HepG2 (cell line): ENCODE measurements at regions not wholly inside any gene's neighbourhood (a gene's known extent, or its start where the extent isn't known, plus 50 kb on each side); places are given as distances from the start of the nearest gene placed in this dataset.

Experiments used
- CCDC6 ChIP-seq: sonication (generic); formaldehyde crosslinking; IDR thresholded peaks from 2 replicates; pipeline ENCODE4 v1.8.1; 2022; ENCODE audit warnings: mild to moderate bottlenecking, missing genetic modification reagents, moderate library complexity
- ZC3H13 ChIP-seq: sonication (generic); formaldehyde crosslinking; IDR thresholded peaks from 2 replicates; pipeline ENCODE4 v1.8.1; 2023; ENCODE audit warnings: mild to moderate bottlenecking, missing genetic modification reagents, moderate library complexity
- ZFP36 ChIP-seq: fragments of 150-350 bp; IDR thresholded peaks from 2 replicates; pipeline ENCODE4 v1.6.1; 2018; ENCODE audit warnings: borderline replicate concordance, low read length, low read depth; ENCODE audit not compliant: partially characterized antibody
- TF ChIP-seq, protein P1 (sequence below): sonication (generic); formaldehyde crosslinking; IDR thresholded peaks from 2 replicates; pipeline ENCODE4 v1.5.0; 2020; ENCODE audit warnings: mild to moderate bottlenecking, missing genetic modification reagents, moderate library complexity

DNA sequence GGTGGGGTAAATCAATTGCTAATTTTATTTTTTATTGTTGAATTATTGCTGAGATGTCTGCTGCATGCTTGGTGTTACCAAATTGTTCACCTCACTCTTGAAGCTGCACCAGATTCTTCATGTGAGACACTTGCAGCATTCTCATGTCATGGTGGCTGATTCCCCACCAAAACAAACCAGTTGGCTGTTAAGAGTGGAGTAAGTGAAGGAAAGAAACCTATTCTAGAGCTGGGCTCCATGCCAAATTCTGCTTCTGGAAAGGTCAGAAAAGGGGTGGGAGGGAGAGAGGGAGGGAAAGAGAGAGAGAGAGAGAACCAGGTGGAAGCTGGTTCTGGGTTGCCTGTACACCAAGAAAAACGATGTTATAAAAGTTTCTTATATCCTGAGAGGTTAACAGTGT, 317.5 kb upstream of the THRB start:
- TF ChIP-seq, protein P1, sequence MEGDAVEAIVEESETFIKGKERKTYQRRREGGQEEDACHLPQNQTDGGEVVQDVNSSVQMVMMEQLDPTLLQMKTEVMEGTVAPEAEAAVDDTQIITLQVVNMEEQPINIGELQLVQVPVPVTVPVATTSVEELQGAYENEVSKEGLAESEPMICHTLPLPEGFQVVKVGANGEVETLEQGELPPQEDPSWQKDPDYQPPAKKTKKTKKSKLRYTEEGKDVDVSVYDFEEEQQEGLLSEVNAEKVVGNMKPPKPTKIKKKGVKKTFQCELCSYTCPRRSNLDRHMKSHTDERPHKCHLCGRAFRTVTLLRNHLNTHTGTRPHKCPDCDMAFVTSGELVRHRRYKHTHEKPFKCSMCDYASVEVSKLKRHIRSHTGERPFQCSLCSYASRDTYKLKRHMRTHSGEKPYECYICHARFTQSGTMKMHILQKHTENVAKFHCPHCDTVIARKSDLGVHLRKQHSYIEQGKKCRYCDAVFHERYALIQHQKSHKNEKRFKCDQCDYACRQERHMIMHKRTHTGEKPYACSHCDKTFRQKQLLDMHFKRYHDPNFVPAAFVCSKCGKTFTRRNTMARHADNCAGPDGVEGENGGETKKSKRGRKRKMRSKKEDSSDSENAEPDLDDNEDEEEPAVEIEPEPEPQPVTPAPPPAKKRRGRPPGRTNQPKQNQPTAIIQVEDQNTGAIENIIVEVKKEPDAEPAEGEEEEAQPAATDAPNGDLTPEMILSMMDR (CRISPR knock-in tag), result no peak
- TF ChIP-seq CCDC6 (CRISPR knock-in tag) (no peak), ZC3H13 (CRISPR knock-in tag) (no peak), ZFP36 (no peak)
